Thyroid gland (tissue), 4 donors: ENCODE measurements at regions not wholly inside any gene's neighbourhood (a gene's known extent, or its start where the extent isn't known, plus 50 kb on each side); places are given as distances from the start of the nearest gene placed in this dataset.

Experiments
- CTCF ChIP-seq, 6 experiments: fragments of 200-600 bp in 3 of 6; fragments of 450-650 bp in 3 of 6; sonication (generic) in 3 of 6; IDR thresholded peaks; one replicate each; pipeline ENCODE4 v1.5.1; 2016 to 2019; ENCODE audit warnings: antibody characterized with exemption in 6 of 6, mild to moderate bottlenecking in 2 of 6, inconsistent platforms in 1 of 6, moderate library complexity in 1 of 6
- POLR2A ChIP-seq, 2 donors: fragments of 450-650 bp; IDR thresholded peaks; one replicate each; pipeline ENCODE4 v1.6.1; 2017; ENCODE audit warnings: antibody characterized with exemption in 2 of 2, mild to moderate bottlenecking in 2 of 2, moderate library complexity in 1 of 2

GRCh38 chr12:93047118-93047517 lies 118.0 kb upstream of the EEA1 start:
- TF ChIP-seq CTCF (IDR thresholded peaks at IDR 0.05) (no peak), POLR2A (IDR thresholded peaks at IDR 0.05) (no peak)
